Fibroblast of villous mesenchyme (primary cell): ENCODE measurements at regions not wholly inside any gene's neighbourhood (a gene's known extent, or its start where the extent isn't known, plus 50 kb on each side); places are given as distances from the start of the nearest gene placed in this dataset.

Experiments
- DNase-seq: peaks from one replicate; pipeline ENCODE4 v3.0.0-alpha.2; 2010; ENCODE audit warnings: low read depth
- H3K4me3 ChIP-seq: 2 replicates; pipeline ENCODE4 v1.5.1; 2011; ENCODE audit warnings: low read depth, mild to moderate bottlenecking, low read length
- TF ChIP-seq, protein P1 (sequence below): IDR thresholded peaks from 2 replicates; pipeline ENCODE4 v1.5.1; 2012; ENCODE audit warnings: low read depth, mild to moderate bottlenecking, low read length; ENCODE audit not compliant: insufficient read depth

DNA sequence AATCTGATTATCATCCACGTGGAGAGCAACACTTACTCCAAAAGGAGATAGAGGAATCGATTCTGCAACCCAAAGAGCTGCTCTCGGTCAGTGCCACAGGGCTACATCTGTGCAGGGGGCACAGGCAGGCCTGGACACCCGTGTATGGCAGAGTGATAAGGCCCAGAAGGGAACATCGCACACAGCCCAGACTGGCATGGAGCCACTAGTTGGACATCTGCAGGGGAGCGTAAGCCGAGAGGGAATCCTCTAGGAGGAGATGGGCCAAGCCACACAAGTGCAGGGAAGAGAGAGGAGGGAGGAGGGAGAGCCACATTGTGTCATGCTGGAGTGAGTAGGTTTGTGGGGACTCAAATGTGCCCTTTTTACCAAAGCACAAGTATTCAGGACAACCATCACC lies 50.4 kb upstream of the ENTPD6 start:
- DNase-seq, result no peak
- no peak overlapping the region for H3K4me3 ChIP-seq
- TF ChIP-seq, protein P1, sequence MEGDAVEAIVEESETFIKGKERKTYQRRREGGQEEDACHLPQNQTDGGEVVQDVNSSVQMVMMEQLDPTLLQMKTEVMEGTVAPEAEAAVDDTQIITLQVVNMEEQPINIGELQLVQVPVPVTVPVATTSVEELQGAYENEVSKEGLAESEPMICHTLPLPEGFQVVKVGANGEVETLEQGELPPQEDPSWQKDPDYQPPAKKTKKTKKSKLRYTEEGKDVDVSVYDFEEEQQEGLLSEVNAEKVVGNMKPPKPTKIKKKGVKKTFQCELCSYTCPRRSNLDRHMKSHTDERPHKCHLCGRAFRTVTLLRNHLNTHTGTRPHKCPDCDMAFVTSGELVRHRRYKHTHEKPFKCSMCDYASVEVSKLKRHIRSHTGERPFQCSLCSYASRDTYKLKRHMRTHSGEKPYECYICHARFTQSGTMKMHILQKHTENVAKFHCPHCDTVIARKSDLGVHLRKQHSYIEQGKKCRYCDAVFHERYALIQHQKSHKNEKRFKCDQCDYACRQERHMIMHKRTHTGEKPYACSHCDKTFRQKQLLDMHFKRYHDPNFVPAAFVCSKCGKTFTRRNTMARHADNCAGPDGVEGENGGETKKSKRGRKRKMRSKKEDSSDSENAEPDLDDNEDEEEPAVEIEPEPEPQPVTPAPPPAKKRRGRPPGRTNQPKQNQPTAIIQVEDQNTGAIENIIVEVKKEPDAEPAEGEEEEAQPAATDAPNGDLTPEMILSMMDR, result no peak
